Natural killer cell treated with Interleukin-12 subunit alpha and Interleukin-12 subunit beta and Interleukin-15 and Interleukin-18, amount 100 ng/mL, for 72 hours (primary cell): ENCODE measurements at regions not wholly inside any gene's neighbourhood (a gene's known extent, or its start where the extent isn't known, plus 50 kb on each side); places are given as distances from the start of the nearest gene placed in this dataset.
"Not testable (repeated sequence)": the region's sequence is repeated elsewhere in the genome, so short reads cannot be mapped to it uniquely, and the experiment has no call there.

ENCODE experiments used
- ATAC-seq, 2 donors: fragments of 150-1000 bp; cut with Tn5 transposase in 1 of 2; sonication (Bioruptor Pico), chemical (Tn5 transposase) in 1 of 2; 2 replicates each; pipeline ENCODE4 v1.10.0; 2021
- DNase-seq: peaks from one replicate; pipeline ENCODE4 v3.0.0; 2022; ENCODE audit warnings: low spot score
- H3K27ac Mint-ChIP-seq, 2 donors: 1 replicate in 1 of 2; 2 replicates in 1 of 2; pipeline ENCODE4 v1.8.0; 2022; ENCODE audit warnings: mixed read lengths in 2 of 2, mild to moderate bottlenecking in 1 of 2, moderate library complexity in 1 of 2
- H3K27me3 Mint-ChIP-seq, 2 donors: 1 replicate in 1 of 2; 2 replicates in 1 of 2; pipeline ENCODE4 v1.8.0; 2022; ENCODE audit warnings: mixed read lengths in 2 of 2
- H3K36me3 Mint-ChIP-seq: one replicate; pipeline ENCODE4 v1.8.0; 2022; ENCODE audit warnings: mixed read lengths
- H3K4me1 Mint-ChIP-seq, 2 donors: 1 replicate in 1 of 2; 2 replicates in 1 of 2; pipeline ENCODE4 v1.8.0; 2022; ENCODE audit warnings: low read depth in 2 of 2, mixed read lengths in 2 of 2, mild to moderate bottlenecking in 1 of 2
- H3K4me3 Mint-ChIP-seq: one replicate; pipeline ENCODE4 v1.8.0; 2022; ENCODE audit warnings: mixed read lengths
- H3K9me3 Mint-ChIP-seq: 2 replicates; pipeline ENCODE4 v1.8.0; 2022; ENCODE audit warnings: mixed read lengths

- not testable (repeated sequence) for H3K36me3 Mint-ChIP-seq, DNase-seq, H3K9me3 Mint-ChIP-seq, H3K4me1 Mint-ChIP-seq, ATAC-seq, H3K4me3 Mint-ChIP-seq, H3K27ac Mint-ChIP-seq
- peaks cover 9 to 13% of the 10 kb centered on the region in 2 donors for H3K27me3 Mint-ChIP-seq
Observed at GRCh38 chr10:22467393-22467792, 122.1 kb downstream of the SPAG6 start.

DNA sequence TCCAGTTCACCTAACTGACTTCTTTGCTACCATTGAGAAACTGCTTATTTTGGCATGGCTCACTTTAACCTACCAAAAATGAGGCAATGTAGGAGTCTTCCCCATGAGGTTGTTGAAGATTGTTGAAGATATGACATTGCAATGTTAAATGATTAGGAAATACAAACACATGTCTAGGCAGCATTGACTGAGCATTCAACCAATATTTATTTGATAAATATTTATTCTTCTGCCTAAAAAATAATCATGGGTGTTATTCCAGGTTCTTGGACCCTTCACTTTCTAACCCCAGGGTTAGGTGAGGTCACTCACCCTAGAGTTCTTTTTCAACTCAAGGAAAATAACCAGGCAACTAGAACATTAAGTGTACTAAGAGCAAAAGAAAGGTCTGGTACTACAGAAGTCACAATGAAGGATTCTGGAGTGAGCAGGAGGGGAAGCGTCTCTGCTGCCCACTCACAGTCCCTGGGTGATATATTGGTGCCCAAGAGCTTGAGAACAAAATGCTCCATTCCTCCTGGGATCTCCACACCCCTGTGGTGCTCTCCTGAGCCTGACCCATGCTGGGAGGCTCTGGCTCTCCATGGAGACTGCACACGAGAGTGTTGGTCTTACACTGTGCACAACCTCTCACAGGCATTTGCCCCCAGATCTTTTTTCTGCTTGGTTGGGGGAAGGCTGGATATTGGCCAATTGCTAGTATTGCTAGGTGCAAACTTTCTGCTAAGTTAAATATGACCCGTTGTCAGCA lies 123.4 kb downstream of the SPAG6 start:
- Mint-ChIP-seq H3K27ac (no peak overlapping the region), H3K4me3 (no peak overlapping the region), H3K9me3 (no peaks in the 10 kb centered on the region), H3K4me1 (peaks cover 0 to 2% of the 10 kb centered on the region in 2 donors), H3K27me3 (peaks cover 18% of the 10 kb centered on the region in 2 donors), H3K36me3 (no peaks in the 10 kb centered on the region)
- no peak for DNase-seq
- ATAC-seq: no peak

- H3K27ac Mint-ChIP-seq: no peak overlapping the region
- no peaks in the 10 kb centered on the region for H3K36me3 Mint-ChIP-seq
- H3K4me1 Mint-ChIP-seq: peaks cover 9 to 15% of the 10 kb centered on the region in 2 donors
- no peak for DNase-seq
- H3K9me3 Mint-ChIP-seq: no peaks in the 10 kb centered on the region
- peaks cover 39 to 40% of the 10 kb centered on the region in 2 donors for H3K27me3 Mint-ChIP-seq
- no peak overlapping the region for H3K4me3 Mint-ChIP-seq
- ATAC-seq: no peak
Observed at GRCh38 chr10:22473044-22473443, 127.7 kb downstream of the SPAG6 start.

- Mint-ChIP-seq H3K4me3 (no peak overlapping the region), H3K27me3 (peaks cover 42 to 44% of the 10 kb centered on the region in 2 donors)
Observed at GRCh38 chr10:22473459-22473858, 128.2 kb downstream of the SPAG6 start.

GRCh38 chr10:22475651-22476600 lies 130.6 kb downstream of the SPAG6 start:
- H3K27ac Mint-ChIP-seq: peak overlapping the region in 1 of 2 donors; percentile 28

More at GRCh38 chr10:22473459-22473858, 128.2 kb downstream of the SPAG6 start:
- H3K36me3 Mint-ChIP-seq: no peaks in the 10 kb centered on the region
- no peak for ATAC-seq
- peaks cover 12 to 19% of the 10 kb centered on the region in 2 donors for H3K4me1 Mint-ChIP-seq
- no peak for DNase-seq
- no peaks in the 10 kb centered on the region for H3K9me3 Mint-ChIP-seq
- H3K27ac Mint-ChIP-seq: no peak overlapping the region

GRCh38 chr10:22476601-22477321 lies 131.5 kb downstream of the SPAG6 start:
- ATAC-seq: no peak
- Mint-ChIP-seq H3K27ac (no peak overlapping the region), H3K36me3 (no peaks in the 10 kb centered on the region), H3K4me1 (peaks cover 15 to 29% of the 10 kb centered on the region in 2 donors), H3K27me3 (peaks cover 47 to 52% of the 10 kb centered on the region in 2 donors), H3K4me3 (peak overlapping the region; percentile 77), H3K9me3 (no peaks in the 10 kb centered on the region)
- no peak for DNase-seq

More at GRCh38 chr10:22475651-22476600, 130.6 kb downstream of the SPAG6 start:
- ATAC-seq (peak; percentile 57 to 68), DNase-seq (no peak)
- H3K4me1 Mint-ChIP-seq: peaks cover 15 to 29% of the 10 kb centered on the region in 2 donors
- peaks cover 48 to 54% of the 10 kb centered on the region in 2 donors for H3K27me3 Mint-ChIP-seq
- H3K4me3 Mint-ChIP-seq: peak overlapping the region; percentile 88
- H3K9me3 Mint-ChIP-seq: no peaks in the 10 kb centered on the region
- H3K36me3 Mint-ChIP-seq: no peaks in the 10 kb centered on the region

DNA sequence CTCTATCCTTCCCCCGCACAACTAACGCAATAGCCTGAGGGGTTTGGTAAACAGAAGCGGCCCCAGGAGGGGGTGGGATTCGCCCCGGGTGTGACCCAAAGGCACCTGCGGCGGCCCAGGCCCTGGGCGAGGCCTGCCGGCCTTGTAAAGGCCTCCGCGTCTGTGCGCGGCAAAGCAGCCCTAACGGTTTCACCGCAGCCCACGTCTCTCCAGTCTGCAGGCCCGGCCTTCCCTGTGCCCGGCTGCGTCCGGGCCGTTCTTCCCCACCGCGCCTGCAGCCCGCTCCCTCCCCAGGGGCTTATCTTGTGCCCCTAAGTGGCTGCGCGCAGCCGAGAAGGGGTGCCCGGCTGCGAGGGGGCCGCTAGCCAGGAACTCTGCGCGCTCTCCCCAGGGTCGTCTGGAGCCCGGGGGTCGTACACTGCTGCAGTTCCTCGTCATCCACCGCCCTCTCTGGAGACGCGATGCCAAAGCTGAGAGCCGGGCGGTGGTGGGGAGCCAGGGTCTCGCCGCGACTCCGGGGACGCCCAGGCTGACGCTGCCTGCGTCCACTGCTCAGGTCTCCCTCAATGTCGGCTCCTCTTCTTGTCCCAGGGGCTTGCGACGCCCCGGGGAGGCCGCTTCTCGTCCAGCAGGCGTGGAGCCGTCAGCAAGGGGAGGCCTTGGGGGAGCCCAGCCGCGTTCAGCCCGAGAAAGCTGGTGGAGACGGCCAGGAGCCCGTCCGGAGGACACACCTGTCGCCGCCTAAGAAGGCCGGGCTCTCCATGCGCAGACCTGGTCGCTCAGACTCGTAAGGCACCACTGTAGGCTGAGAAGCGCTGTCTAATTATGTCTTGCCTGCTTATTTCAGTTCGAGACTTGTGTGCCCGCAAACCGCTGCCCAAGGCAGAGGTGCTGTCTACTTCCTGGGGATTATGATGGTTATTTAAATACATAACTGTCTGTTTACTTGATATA lies 132.3 kb downstream of the SPAG6 start:
- no peaks in the 10 kb centered on the region for H3K36me3 Mint-ChIP-seq
- H3K27me3 Mint-ChIP-seq: peaks cover 45 to 46% of the 10 kb centered on the region in 2 donors
- peak in 1 of 2 donors; percentile 78 for ATAC-seq
- H3K27ac Mint-ChIP-seq: no peak overlapping the region
- no peak for DNase-seq
- H3K4me3 Mint-ChIP-seq: peak overlapping the region; percentile 77
- H3K9me3 Mint-ChIP-seq: no peaks in the 10 kb centered on the region
- H3K4me1 Mint-ChIP-seq: peaks cover 18 to 33% of the 10 kb centered on the region in 2 donors

GRCh38 chr10:22478555-22479334 lies 133.4 kb downstream of the SPAG6 start:
- Mint-ChIP-seq H3K9me3 (no peaks in the 10 kb centered on the region), H3K36me3 (no peaks in the 10 kb centered on the region), H3K4me1 (peaks cover 18 to 38% of the 10 kb centered on the region in 2 donors), H3K27me3 (peaks cover 37 to 40% of the 10 kb centered on the region in 2 donors), H3K27ac (peak overlapping the region in 1 of 2 donors; percentile 48), H3K4me3 (peak overlapping the region; percentile 54)
- DNase-seq: no peak
- no peak for ATAC-seq

DNA sequence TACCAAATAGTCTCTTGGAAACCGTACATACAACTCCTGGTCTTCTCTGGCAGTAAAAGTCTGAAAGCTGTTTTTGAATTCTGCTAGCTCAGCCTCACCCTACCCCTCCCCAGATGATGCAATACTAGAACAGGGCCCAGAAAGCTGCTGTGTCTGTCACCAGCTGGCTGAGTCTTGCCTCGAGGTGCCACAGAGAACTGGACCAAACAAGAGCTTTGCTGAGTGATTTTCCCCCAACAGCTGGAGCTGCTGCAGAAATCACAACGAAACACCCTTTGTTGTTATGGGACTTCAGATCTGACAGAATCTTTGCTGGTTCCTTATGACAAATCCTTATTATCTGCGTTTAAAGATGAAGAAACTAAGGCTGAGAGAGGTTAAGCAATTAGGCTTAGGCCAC lies 134.1 kb downstream of the SPAG6 start:
- H3K36me3 Mint-ChIP-seq: no peaks in the 10 kb centered on the region
- H3K4me3 Mint-ChIP-seq: no peak overlapping the region
- H3K27me3 Mint-ChIP-seq: peaks cover 32 to 39% of the 10 kb centered on the region in 2 donors
- DNase-seq: no peak
- ATAC-seq: no peak
- peak overlapping the region in 1 of 2 donors; percentile 48 for H3K27ac Mint-ChIP-seq
- peaks cover 18 to 38% of the 10 kb centered on the region in 2 donors for H3K4me1 Mint-ChIP-seq
- no peaks in the 10 kb centered on the region for H3K9me3 Mint-ChIP-seq

DNA sequence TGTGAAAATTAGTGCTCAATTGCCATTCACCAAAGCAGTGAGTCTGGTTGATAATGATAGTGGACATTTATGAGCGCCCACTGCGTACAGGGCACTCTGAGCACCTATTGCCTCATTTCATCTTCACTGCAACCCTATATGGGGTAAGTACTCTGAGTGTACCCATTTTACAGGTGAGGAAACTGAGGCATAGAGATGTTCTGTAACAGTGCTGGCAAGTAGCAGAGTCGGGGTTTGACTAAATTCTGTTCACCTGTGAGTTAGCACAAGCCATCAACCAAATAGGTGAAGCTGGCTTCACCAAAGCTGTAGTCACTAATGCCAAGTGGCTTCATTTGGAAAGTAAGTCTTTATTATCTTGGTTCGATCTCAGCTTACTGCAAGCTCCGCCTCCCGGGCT lies 135.8 kb downstream of the SPAG6 start:
- Mint-ChIP-seq H3K36me3 (no peaks in the 10 kb centered on the region), H3K27ac (no peak overlapping the region), H3K4me3 (no peak overlapping the region), H3K4me1 (peaks cover 12 to 25% of the 10 kb centered on the region in 2 donors), H3K9me3 (no peaks in the 10 kb centered on the region), H3K27me3 (peaks cover 24 to 30% of the 10 kb centered on the region in 2 donors)
- DNase-seq (no peak), ATAC-seq (no peak)

- Mint-ChIP-seq H3K4me1 (peaks cover 12 to 25% of the 10 kb centered on the region in 2 donors), H3K9me3 (no peaks in the 10 kb centered on the region), H3K27me3 (peaks cover 24 to 31% of the 10 kb centered on the region in 2 donors), H3K36me3 (no peaks in the 10 kb centered on the region), H3K27ac (no peak overlapping the region), H3K4me3 (no peak overlapping the region)
- DNase-seq (no peak), ATAC-seq (no peak)
Observed at GRCh38 chr10:22481687-22482539, 136.6 kb downstream of the SPAG6 start.
